ENCODE measurements at regions not wholly inside any gene's neighbourhood (a gene's known extent, or its start where the extent isn't known, plus 50 kb on each side); places are given as distances from the start of the nearest gene placed in this dataset.

- DNase-seq: no peak
These were observed 646.9 kb upstream of the CDH7 start for GRCh38 chr18:65103864-65104263.

DNA sequence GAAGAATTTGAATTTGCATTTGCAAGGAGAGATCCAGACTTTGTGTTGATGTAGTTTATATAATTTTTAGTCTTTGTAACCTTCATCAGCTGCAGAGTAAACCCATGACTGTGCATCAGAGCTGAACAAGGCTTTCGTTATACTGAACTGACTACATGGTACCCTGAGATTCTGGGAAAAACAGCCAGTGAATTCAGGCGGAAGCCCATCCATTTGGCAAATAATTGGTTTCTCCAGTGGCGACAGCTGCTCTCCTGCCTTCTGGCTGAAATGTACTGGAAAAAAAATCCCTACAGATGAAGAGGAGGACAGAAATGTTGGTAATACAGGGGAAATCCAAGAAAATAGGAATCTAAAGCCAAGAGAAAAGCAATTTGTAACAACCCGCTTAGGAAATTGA is 657.5 kb upstream of the CDH7 start:
- no peak for DNase-seq

GRCh38 chr18:65091744-65092329 is 659.0 kb upstream of the CDH7 start:
- DNase-seq: peak; percentile 25

- DNase-seq: no peak
These were observed 667.9 kb upstream of the CDH7 start for GRCh38 chr18:65082907-65083306.

GRCh38 chr18:65081786-65082185 is 669.0 kb upstream of the CDH7 start:
- no peak for DNase-seq

- no peak for DNase-seq
These were observed 677.7 kb upstream of the CDH7 start for GRCh38 chr18:65073060-65073550.

GRCh38 chr18:65057439-65058083 is 693.3 kb upstream of the CDH7 start:
- DNase-seq: no peak

DNA sequence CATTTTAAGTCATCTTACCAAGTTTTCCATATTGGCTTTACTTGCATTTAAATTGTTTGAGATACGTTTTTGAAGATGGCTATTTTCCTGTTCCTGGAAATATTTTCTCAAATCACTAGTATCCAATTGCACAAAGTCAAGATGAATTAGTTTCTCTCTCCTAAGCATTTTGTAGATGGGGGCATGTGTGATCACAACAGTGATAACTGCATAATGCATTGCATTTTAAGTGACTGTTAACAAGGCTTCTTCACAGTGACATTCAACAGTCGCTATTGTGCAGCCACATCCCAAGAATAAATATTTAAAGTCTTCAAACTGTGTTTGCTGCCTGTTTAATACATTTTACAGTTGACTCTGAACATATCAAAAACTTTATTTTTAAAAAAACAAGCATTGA is 694.2 kb upstream of the CDH7 start:
- DNase-seq: no peak

- DNase-seq: no peak
These were observed 701.2 kb upstream of the CDH7 start for GRCh38 chr18:65049586-65049985.

GRCh38 chr18:65039578-65039977 is 711.2 kb upstream of the CDH7 start:
- DNase-seq: no peak

DNA sequence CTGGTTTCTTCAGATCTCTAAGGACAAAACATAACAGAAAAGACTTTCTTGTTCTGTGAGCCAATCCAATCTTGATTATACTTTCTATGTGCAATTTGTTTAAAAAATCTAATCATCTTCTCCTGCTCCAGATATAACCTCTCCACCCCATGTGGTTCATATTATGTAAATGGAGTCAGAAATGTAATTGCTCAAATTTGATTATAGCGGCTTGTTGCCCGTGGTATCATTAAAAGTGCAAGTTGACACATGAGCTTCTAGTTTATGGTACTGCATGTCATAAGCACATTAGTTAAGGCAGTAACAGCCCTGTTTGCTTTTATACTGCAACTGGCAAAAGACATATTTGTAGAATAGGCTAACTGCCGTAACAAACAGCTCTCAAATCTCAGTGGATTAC is 715.1 kb upstream of the CDH7 start:
- no peak for DNase-seq

- no peak for DNase-seq
These were observed 725.1 kb upstream of the CDH7 start for GRCh38 chr18:65025756-65026155.

DNA sequence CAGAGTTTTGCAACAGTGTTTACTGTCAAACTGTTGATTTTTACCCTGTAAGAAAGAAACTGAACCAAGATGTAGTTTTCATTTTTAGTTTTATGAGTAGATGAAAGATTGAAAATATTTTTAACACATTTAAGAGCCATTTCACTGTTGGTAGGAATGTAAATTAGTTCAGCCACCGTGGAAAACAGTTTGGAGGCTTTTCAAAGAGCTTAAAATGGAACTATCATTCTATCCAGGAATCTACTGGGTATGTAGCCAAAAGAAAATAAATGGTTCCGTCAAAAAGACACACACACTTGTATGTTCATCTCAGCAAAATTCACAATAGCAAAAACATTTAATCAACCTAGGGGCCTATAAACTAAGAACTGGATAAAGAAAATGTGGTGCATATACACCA is 729.8 kb upstream of the CDH7 start:
- DNase-seq: no peak

GRCh38 chr18:65018184-65018583 is 732.6 kb upstream of the CDH7 start:
- no peak for DNase-seq

DNA sequence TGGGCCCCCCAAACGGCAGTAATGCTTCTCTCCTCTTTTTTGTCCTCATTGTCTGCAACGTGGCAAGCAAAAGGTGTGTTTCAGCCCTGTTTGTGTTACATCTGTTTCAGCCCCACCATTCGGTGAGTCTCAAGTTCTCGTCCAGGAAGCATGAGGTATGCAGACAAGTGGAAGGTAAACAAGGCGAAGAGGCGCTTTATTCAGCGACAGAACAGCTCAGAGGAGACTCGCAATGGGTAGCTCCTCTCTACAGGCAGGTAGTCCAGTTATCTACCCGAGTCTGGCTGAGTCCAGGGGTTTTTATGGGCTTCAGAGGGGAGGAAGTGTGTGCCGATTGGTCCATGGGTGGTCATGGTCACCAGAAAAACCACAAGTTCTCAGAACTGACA is 733.4 kb upstream of the CDH7 start:
- DNase-seq: no peak

DNA sequence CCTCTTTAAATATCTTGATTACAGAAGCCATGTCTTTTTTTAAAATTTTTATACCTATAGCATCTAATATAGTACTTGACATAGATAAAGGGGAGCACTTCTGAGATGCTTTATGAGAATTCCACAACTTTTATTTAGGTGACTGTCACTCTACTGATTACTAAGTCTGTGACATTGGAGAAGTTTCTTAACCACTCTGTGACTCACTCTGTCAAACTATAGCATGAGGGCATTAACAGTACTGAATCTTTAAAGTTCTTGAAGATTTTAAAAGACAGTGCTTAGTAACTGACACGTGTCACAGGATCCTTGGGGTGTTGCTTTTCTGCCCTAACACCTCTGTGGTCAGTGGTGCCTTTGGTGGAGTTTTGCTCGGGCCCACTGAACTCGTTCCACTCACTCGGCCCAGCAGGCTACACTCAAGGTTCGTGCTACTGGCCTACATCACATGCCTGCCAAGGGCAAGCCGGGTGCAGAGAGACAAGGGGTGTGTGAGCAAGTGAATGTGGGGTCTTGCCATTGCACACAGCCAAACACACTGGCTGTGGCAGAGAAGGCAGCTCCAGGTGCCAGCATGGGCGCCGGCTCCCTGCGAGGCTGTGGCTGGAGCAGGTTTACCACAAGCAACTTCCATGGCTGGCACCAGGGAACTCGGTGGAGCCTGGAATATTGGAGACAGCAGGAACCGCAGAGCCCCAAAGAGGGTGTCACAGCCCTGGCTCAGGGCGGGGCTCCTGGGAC is 734.0 kb upstream of the CDH7 start:
- DNase-seq: no peak

DNA sequence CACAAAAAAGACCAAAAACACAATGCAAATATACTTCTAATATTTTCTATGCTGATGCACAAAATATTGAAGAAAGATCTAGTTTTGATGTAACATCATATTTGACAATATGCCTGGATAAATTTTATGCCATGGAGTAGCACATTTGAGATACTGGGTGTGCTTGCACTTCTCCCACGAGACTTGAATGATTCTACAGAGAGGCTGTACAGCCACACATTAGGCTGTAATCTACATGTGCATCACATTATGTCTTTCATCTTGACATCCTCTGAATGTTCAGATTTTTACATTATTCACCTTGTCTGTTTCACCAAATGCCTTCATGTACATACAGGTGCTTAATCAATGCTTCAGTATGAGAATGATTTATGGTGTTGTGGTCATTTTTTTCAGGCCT is 756.4 kb upstream of the CDH7 start:
- DNase-seq: no peak

DNA sequence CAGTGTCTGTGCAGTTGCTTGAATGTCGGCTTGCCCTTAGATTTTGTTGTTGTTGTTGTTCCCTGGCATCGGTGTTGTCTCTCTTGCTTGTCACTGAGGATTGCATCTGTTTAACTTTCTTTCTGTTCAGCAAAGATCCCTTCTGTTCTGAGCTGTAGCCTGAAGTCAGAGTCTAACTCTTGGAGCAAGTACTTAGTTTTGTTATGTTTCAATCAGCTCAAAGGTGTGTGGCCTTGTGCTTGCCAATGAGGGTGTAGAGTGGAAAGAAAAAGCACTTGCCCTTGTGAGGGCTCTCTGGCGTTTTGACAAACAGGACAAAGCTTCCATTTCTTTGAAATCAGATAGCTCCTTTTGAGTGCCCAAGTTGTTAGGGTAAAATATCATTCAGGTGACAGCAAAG is 757.1 kb upstream of the CDH7 start:
- no peak for DNase-seq

- no peak for DNase-seq
These were observed 758.2 kb upstream of the CDH7 start for GRCh38 chr18:64992654-64993053.

GRCh38 chr18:64991102-64991501 is 759.7 kb upstream of the CDH7 start:
- no peak for DNase-seq

GRCh38 chr18:64986906-64987495 is 763.8 kb upstream of the CDH7 start:
- no peak for DNase-seq

DNA sequence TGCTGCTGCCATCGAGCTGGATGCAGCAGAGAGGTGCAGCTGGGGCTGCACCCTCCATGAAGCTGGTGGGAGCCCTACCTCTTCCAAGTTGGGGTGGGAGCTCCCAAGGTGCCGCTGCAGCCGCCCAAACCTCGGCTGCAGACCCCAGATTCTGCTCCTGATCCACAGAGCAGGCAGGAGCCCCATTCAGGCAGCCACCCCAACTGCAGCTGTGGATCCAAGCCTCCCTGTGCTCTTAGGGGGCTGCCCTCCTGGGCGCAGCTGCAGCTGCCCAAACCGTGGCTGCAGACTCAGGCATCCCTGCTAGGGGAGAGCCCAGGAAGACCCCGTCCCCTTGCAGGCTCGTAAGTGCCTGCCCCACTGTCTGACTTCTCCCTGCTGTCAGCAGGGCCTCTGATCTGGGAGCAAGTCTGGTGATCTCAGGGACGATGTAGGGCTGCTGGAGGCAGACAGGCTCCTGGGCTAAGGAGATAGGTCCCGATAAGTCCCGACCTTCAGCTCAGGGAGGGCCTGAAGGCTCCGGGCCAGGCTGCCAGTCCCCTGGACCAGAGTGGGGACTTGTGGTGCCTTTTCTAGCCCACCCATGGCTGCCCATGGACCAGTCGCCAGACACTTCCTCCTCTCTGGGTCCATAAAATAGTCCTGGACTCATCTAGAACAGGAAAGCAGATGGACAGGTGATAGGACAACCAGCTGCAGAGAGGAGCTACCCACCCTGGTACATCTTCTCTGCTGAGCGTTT is 767.1 kb upstream of the CDH7 start:
- no peak for DNase-seq

DNA sequence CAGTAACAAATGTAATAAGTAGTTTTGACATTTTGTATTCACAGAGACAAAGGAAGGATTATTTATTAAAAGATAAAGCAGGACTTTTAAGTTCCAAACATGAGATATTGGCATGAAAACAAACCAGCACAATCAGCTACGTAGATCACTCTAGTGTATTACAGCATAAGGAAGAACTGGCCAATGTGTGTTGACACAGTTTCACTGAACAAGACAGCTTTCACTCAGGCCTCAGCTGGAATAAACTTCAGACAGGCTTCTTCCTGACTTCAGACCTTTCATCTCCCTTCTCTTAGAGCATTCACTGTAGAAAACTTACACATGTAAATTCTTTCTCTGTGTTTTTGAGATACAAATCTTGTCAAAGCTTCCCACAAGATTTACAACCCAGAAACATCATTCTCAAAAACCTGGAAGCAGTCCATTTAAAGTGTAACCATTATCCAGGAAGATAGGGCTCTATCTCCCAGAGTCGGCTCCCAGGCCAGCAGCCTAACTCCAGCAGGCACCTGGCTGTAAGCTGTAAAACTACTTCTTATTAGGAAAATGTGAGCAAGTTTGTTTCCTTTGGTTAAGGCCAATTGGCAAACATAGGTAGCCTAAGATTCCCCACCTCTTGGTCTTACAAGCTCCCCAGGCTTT is 768.3 kb upstream of the CDH7 start:
- DNase-seq: no peak
